ENCODE measurements at regions not wholly inside any gene's neighbourhood (a gene's known extent, or its start where the extent isn't known, plus 50 kb on each side); places are given as distances from the start of the nearest gene placed in this dataset.
"Not testable (repeated sequence)": the region's sequence is repeated elsewhere in the genome, so short reads cannot be mapped to it uniquely, and the experiment has no call there.

GRCh38 chr2:193024791-193025190, 830.1 kb upstream of the TMEFF2 start:
- no peak for DNase-seq (ENCODE audit: low read depth, low spot score)
- in situ Hi-C loops (cut with HindIII; ENCODE audit: low pct_unique_long_range_greater_than_20kb, low sequenced_read_pairs), result no loop called here

DNA sequence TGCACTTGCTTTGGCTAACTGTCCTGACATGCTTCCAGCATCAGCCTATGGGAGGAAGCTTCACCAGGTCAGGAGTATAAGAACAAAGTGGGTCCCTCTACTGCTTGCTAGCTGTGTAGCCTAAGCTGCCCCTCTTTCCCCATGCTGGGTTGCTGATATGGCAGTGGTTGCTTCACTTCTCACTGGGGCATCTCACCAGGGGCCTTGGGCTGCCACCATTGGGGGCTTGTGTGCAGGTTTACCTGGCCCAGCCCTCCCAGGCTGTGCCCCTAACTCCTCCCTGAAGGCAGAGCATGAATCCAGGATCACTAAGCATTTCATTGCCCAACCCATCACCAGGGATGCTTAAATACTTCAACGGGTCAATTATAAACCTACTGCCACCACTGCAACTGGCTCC, 817.1 kb upstream of the TMEFF2 start:
- in situ Hi-C loops (cut with HindIII; ENCODE audit: low pct_unique_long_range_greater_than_20kb, low sequenced_read_pairs), result no loop called here

GRCh38 chr2:192993059-192993458, 798.3 kb upstream of the TMEFF2 start:
- DNase-seq (ENCODE audit: low read depth, low spot score), result no peak
- in situ Hi-C loops (cut with HindIII; ENCODE audit: low pct_unique_long_range_greater_than_20kb, low sequenced_read_pairs), result no loop called here

More for the DNA sequence above, 817.1 kb upstream of the TMEFF2 start:
- DNase-seq (ENCODE audit: low read depth, low spot score), result no peak

DNA sequence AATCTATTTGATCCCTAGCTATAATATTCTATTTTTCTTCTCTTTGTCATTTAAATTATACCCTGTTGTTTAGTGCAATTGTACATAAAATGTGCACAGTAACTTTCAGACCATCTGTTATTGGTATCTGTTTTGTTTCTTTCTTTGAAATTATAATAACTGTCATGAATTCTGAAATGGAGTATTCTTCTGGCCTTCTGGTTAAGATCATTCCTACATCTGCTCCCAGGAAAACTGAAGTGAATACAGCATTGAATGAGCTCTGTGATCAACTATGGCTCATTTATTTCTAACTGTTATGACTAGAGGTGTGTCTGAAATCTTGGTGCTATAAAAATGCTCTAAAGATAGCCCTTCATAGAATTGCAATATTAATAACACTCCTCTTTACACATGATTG, 788.4 kb upstream of the TMEFF2 start:
- in situ Hi-C loops (cut with HindIII; ENCODE audit: low pct_unique_long_range_greater_than_20kb, low sequenced_read_pairs), result no loop called here
- DNase-seq (ENCODE audit: low read depth, low spot score), result no peak

- in situ Hi-C loops (cut with HindIII; ENCODE audit: low pct_unique_long_range_greater_than_20kb, low sequenced_read_pairs), result no loop called here
- no peak for DNase-seq (ENCODE audit: low read depth, low spot score)
These were observed 783.7 kb upstream of the TMEFF2 start for GRCh38 chr2:192978395-192978794.

DNA sequence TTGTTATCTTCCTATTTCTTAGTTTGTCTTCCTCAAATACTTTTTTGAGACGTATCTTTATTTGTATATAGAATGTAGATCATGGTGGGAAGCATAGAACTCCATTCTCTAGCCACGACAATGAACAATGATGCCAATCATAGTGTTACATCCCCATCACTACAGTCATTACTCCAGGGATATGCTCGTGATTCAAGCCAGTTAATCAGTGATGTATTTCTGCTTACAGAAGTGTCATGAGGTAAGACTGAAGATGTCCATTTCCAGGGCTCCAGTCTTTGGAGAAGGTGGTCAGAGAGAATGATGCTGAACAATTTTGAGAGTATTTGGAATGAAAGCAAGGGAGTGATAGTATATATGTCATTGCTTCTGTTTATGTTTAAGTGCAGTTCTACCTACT, 777.2 kb upstream of the TMEFF2 start:
- in situ Hi-C loops (cut with HindIII; ENCODE audit: low pct_unique_long_range_greater_than_20kb, low sequenced_read_pairs), result no loop called here
- DNase-seq (ENCODE audit: low read depth, low spot score), result peak; percentile 23

DNA sequence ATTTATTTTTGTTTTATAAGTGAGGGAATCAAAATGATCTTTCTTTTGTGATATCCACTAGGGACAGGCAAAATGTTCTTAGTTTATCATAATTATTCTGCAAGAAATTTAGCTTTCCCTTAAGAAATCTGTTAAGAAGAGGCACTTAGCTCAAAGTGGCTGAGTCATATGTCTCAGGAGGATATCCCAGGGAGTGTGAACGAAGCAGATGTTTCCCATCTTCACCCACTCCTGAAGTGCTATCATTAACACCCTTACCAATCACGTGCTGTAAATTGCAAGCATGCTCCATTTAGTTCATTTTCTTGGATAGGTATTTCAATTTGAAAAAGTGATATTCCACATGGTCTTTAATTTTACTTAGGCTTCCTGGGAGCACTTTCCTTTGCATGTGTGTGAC, 774.3 kb upstream of the TMEFF2 start:
- DNase-seq (ENCODE audit: low read depth, low spot score), result no peak
- in situ Hi-C loops (cut with HindIII; ENCODE audit: low pct_unique_long_range_greater_than_20kb, low sequenced_read_pairs), result no loop called here

- in situ Hi-C loops (cut with HindIII; ENCODE audit: low pct_unique_long_range_greater_than_20kb, low sequenced_read_pairs), result no loop called here
- no peak for DNase-seq (ENCODE audit: low read depth, low spot score)
These were observed 766.2 kb upstream of the TMEFF2 start for GRCh38 chr2:192960945-192961344.

GRCh38 chr2:192958615-192959014, 763.9 kb upstream of the TMEFF2 start:
- DNase-seq (ENCODE audit: low read depth, low spot score); in situ Hi-C loops (cut with HindIII; ENCODE audit: low pct_unique_long_range_greater_than_20kb, low sequenced_read_pairs): not testable (repeated sequence)

GRCh38 chr2:192957425-192957824, 762.7 kb upstream of the TMEFF2 start:
- in situ Hi-C loops (cut with HindIII; ENCODE audit: low pct_unique_long_range_greater_than_20kb, low sequenced_read_pairs), result no loop called here
- no peak for DNase-seq (ENCODE audit: low read depth, low spot score)

GRCh38 chr2:192953116-192953515, 758.4 kb upstream of the TMEFF2 start:
- in situ Hi-C loops (cut with HindIII; ENCODE audit: low pct_unique_long_range_greater_than_20kb, low sequenced_read_pairs), result no loop called here
- no peak for DNase-seq (ENCODE audit: low read depth, low spot score)

GRCh38 chr2:192952245-192952644, 757.5 kb upstream of the TMEFF2 start:
- in situ Hi-C loops (cut with HindIII; ENCODE audit: low pct_unique_long_range_greater_than_20kb, low sequenced_read_pairs), result no loop called here
- DNase-seq (ENCODE audit: low read depth, low spot score), result no peak

DNA sequence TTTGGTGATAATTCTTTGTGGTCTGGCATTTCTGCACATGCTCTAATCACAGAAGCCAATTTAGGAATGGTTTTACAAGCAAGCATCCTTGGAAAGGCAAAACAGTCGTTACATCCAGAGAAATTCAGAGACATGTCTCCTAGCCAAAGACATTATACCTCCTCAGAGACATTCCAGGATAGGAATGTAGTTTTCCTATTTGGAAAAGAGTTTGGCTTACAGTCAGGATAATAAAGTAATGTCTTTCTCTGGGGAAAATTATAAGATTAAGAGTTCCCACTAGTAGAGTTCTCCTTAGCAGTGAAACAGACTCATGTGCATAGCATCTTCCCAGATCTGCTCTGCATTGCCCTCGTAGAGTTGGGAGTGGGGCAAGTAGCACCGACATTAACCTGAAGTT, 753.6 kb upstream of the TMEFF2 start:
- DNase-seq (ENCODE audit: low read depth, low spot score), result no peak
- in situ Hi-C loops (cut with HindIII; ENCODE audit: low pct_unique_long_range_greater_than_20kb, low sequenced_read_pairs), result no loop called here

- in situ Hi-C loops (cut with HindIII; ENCODE audit: low pct_unique_long_range_greater_than_20kb, low sequenced_read_pairs), result no loop called here
- DNase-seq (ENCODE audit: low read depth, low spot score), result no peak
These were observed 752.6 kb upstream of the TMEFF2 start for GRCh38 chr2:192947352-192947751.

DNA sequence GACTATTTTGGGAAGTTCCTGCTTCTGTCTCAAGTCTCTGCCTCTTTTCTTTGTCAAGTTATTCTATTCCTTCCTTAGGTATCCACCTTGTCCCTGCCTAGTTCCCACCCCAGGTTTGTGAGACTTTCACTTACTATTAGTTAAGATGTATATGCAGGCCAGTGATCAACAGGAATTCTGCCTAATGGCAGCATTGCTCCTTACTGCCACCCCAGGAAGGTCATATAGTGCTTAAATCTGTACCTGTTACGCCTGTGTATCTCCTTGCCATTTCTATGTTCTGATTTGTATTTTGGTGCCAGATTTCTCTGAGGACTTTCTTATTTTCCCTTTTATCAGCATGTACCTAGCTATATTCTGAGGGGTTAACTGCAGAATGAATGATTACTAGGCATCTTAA, 746.0 kb upstream of the TMEFF2 start:
- no peak for DNase-seq (ENCODE audit: low read depth, low spot score)
- in situ Hi-C loops (cut with HindIII; ENCODE audit: low pct_unique_long_range_greater_than_20kb, low sequenced_read_pairs), result no loop called here

DNA sequence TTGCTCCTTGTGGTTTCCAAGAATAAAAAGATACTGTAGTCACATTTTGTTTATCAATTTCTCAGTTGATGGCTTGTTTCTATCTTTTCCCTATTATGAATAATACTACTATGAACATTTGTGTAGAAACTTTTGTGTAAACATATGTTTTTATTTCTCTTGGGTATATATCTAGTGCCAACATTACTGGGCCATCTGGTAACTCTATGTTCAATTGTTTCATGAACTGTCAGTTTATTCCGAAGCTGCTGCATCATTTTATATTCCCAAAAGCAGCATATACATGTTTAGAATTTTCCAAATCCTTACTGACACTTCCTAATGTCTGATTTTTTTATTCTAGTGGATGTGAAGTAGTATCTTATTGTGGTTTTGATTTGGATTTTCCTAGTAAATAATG, 737.6 kb upstream of the TMEFF2 start:
- no peak for DNase-seq (ENCODE audit: low read depth, low spot score)
- in situ Hi-C loops (cut with HindIII; ENCODE audit: low pct_unique_long_range_greater_than_20kb, low sequenced_read_pairs), result no loop called here

DNA sequence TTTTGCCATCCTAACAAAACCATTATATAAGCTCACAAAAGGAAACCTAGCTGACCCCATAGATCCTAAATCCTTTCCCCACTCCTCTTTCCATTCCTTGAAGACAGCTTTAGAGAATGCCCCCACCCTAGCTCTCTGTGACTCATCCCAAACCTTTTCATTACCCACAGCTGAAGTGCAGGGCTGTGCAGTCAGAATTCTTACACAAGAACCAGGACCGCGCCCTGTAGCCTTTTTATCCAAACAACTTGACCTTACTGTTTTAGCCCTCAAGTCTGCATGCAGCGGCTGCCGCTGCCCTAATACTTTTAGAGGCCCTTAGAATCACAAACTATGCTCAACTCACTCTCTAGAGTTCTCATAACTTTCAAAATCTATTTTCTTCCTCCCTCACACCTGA, 726.9 kb upstream of the TMEFF2 start:
- in situ Hi-C loops (cut with HindIII; ENCODE audit: low pct_unique_long_range_greater_than_20kb, low sequenced_read_pairs); DNase-seq (ENCODE audit: low read depth, low spot score): not testable (repeated sequence)

DNA sequence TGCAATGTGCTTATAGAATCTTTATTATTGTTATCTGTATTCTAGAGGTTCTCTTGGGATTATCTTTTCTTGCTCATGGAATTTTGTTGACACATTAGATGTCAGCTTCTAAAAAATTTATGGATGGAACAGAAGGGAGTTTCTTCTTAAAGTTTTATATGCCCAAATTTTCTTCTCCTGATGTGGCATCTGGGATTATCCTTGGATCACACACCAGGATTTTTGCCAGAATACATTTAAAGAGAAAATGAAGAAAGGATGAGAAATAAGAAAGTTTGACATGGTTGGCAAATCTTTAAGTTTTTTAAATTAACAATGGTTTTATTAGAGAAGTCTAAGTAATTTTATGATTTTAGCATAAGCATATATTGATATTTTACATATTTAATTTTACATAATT, 706.7 kb upstream of the TMEFF2 start:
- DNase-seq (ENCODE audit: low read depth, low spot score), result no peak
- in situ Hi-C loops (cut with HindIII; ENCODE audit: low pct_unique_long_range_greater_than_20kb, low sequenced_read_pairs), result no loop called here

DNA sequence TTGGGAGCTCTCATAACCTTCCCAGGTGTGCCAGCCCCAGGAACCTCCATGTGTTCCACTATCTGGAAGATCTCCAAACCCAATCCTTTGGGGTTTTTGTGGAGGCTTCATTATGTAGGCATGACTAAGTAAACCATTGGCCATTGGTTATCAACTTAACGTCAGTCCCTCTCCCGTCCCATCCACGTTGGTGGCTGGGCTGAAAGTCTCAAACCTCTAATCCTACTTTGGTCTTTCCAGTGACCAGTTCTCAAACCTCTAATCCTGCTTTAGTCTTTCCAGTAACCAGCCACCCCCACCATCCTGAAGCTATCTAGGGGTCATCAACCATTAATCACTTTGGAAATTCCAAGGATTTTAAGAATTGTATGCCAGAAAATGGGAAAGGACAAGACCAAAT, 704.7 kb upstream of the TMEFF2 start:
- in situ Hi-C loops (cut with HindIII; ENCODE audit: low pct_unique_long_range_greater_than_20kb, low sequenced_read_pairs), result no loop called here
- DNase-seq (ENCODE audit: low read depth, low spot score), result no peak

- DNase-seq (ENCODE audit: low read depth, low spot score); in situ Hi-C loops (cut with HindIII; ENCODE audit: low pct_unique_long_range_greater_than_20kb, low sequenced_read_pairs): not testable (repeated sequence)
These were observed 699.2 kb upstream of the TMEFF2 start for GRCh38 chr2:192893976-192894375.
